ENCODE measurements at regions not wholly inside any gene's neighbourhood (a gene's known extent, or its start where the extent isn't known, plus 50 kb on each side); places are given as distances from the start of the nearest gene placed in this dataset.
A peak's percentile ranks its signal among the peaks of the same experiment; 100 is the strongest.

- Histone ChIP-seq H3K36me3 (no peaks in the 10 kb centered on the region), H3K27me3 (no peaks in the 10 kb centered on the region), H3K4me1 (no peaks in the 10 kb centered on the region), H3K27ac (no peak overlapping the region), H3K9me3 (no peaks in the 10 kb centered on the region), H3K4me3 (no peak overlapping the region)
- no peak for DNase-seq
- no peak for ATAC-seq (ENCODE audit: low FRiP score in 2 of 2)
- WGBS, 2 donors = 57 to 59% methylated on average over 3 of the region's 3 CpGs
- peak in 1 of 4 donors; percentile 82 for TF ChIP-seq EP300 (IDR thresholded peaks at IDR 0.05)
- no peak for TF ChIP-seq POLR2AphosphoS5 (IDR thresholded peaks at IDR 0.05)
- no peak for TF ChIP-seq CTCF (IDR thresholded peaks at IDR 0.05)
These were observed 744.7 kb upstream of the GOT2 start for GRCh38 chr16:59478838-59479237.

GRCh38 chr16:59470556-59470955, 736.4 kb upstream of the GOT2 start:
- 80 to 84% methylated on average over 2 of the region's 2 CpGs for WGBS, 2 donors

GRCh38 chr16:59469266-59469665, 735.1 kb upstream of the GOT2 start:
- Histone ChIP-seq H3K27me3 (no peaks in the 10 kb centered on the region), H3K4me1 (no peaks in the 10 kb centered on the region), H3K4me3 (no peak overlapping the region), H3K36me3 (no peaks in the 10 kb centered on the region), H3K27ac (no peak overlapping the region), H3K9me3 (no peaks in the 10 kb centered on the region)
- 72 to 83% methylated on average over 1 of the region's 1 CpG for WGBS, 2 donors
- ATAC-seq (ENCODE audit: low FRiP score in 2 of 2) (no peak), DNase-seq (no peak)
- no peak for TF ChIP-seq EP300 (IDR thresholded peaks at IDR 0.05)
- TF ChIP-seq POLR2AphosphoS5 (IDR thresholded peaks at IDR 0.05) = no peak
- no peak for TF ChIP-seq POLR2A (IDR thresholded peaks at IDR 0.05)
- no peak for TF ChIP-seq CTCF (IDR thresholded peaks at IDR 0.05)

More at GRCh38 chr16:59470556-59470955, 736.4 kb upstream of the GOT2 start:
- ATAC-seq (ENCODE audit: low FRiP score in 2 of 2) (no peak), DNase-seq (no peak)
- TF ChIP-seq CTCF (IDR thresholded peaks at IDR 0.05) (no peak), EP300 (IDR thresholded peaks at IDR 0.05) (no peak), POLR2AphosphoS5 (IDR thresholded peaks at IDR 0.05) (no peak), POLR2A (IDR thresholded peaks at IDR 0.05) (no peak)
- Histone ChIP-seq H3K4me1 (no peaks in the 10 kb centered on the region), H3K9me3 (no peaks in the 10 kb centered on the region), H3K27me3 (no peaks in the 10 kb centered on the region), H3K36me3 (no peaks in the 10 kb centered on the region), H3K4me3 (no peak overlapping the region), H3K27ac (no peak overlapping the region)

GRCh38 chr16:59463776-59464175, 729.7 kb upstream of the GOT2 start:
- Histone ChIP-seq H3K27ac (no peak overlapping the region), H3K36me3 (no peaks in the 10 kb centered on the region), H3K4me1 (no peaks in the 10 kb centered on the region), H3K27me3 (no peaks in the 10 kb centered on the region), H3K4me3 (no peak overlapping the region), H3K9me3 (no peaks in the 10 kb centered on the region)
- ATAC-seq (ENCODE audit: low FRiP score in 2 of 2) (no peak), DNase-seq (no peak)
- TF ChIP-seq POLR2A (IDR thresholded peaks at IDR 0.05) = no peak
- no peak for TF ChIP-seq CTCF (IDR thresholded peaks at IDR 0.05)
- TF ChIP-seq POLR2AphosphoS5 (IDR thresholded peaks at IDR 0.05) = no peak
- TF ChIP-seq EP300 (IDR thresholded peaks at IDR 0.05) = no peak

GRCh38 chr16:59459806-59460205, 725.7 kb upstream of the GOT2 start:
- TF ChIP-seq POLR2A (IDR thresholded peaks at IDR 0.05) = no peak
- no peak for TF ChIP-seq POLR2AphosphoS5 (IDR thresholded peaks at IDR 0.05)
- TF ChIP-seq CTCF (IDR thresholded peaks at IDR 0.05) = no peak
- no peak for TF ChIP-seq EP300 (IDR thresholded peaks at IDR 0.05)
- WGBS, 2 donors = 85 to 87% methylated on average over 5 of the region's 5 CpGs
- Histone ChIP-seq H3K27me3 (no peaks in the 10 kb centered on the region), H3K27ac (no peak overlapping the region), H3K9me3 (no peaks in the 10 kb centered on the region), H3K36me3 (no peaks in the 10 kb centered on the region), H3K4me3 (no peak overlapping the region), H3K4me1 (no peaks in the 10 kb centered on the region)
- ATAC-seq (ENCODE audit: low FRiP score in 2 of 2) = no peak
- no peak for DNase-seq

Data from upper lobe of left lung (tissue), 6 donors.